ENCODE measurements at regions not wholly inside any gene's neighbourhood (a gene's known extent, or its start where the extent isn't known, plus 50 kb on each side); places are given as distances from the start of the nearest gene placed in this dataset.

DNA sequence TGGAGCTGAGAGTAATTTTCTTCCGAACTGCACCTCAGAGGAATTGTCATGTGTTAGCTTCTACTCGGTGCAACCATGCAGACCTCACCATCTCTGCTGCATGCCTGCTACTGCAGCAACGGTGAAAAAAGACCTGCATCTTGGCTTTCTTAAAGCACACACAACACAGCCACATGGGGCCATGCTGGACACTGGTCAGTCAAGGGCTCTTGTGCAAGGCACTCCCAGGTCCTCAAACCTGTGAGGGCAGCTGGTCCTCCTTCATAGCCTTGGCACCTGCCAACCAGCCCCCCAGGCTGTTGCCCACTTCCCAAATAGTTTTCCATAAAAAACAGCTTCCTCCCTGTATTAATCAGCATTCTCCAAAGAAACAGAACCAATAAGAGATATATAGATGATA is 113.5 kb upstream of the TEX51 start:
- Histone ChIP-seq H3K4me3 (replicated peaks in 1 of 4; ENCODE audit: control extremely low read depth in 1 of 4, insufficient read depth in 1 of 4, low read depth in 3 of 4, low read length in 4 of 4) (no peak overlapping the region), H3K4me2 (ENCODE audit: extremely low read depth, insufficient read depth, low read length) (no peak overlapping the region)
- TF ChIP-seq EZH2 (IDR thresholded peaks at IDR 0.05; ENCODE audit: low read length, missing control alignments) (no peak), CTCF (conservative IDR thresholded peaks at IDR 0.05 in 1 of 2, IDR thresholded peaks at IDR 0.05 in 1 of 2; ENCODE audit: low read depth in 1 of 2, low read length in 2 of 2) (no peak)

DNA sequence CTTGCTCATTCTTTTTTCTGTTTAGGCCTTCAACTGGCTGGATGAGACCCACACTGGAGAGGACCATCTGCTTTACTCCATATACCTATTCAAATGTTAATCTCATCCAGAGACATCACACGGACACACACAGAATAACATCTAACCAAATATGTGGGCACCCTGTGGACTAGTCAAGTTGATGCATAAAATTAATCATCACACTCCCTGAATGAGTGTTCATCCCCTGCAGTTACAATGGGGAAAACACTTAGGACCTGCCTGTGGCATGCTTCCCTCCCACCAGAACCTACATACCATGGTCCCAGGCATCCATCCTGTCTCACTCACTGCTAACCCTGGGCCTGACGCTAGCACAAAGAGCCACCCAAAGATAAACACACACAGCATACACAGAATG is 112.8 kb upstream of the TEX51 start:
- no peak for DNase-seq (ENCODE audit: low read depth in 2 of 2)
- Histone ChIP-seq H3K9me3 (ENCODE audit: control insufficient read depth, insufficient read depth, low read depth, low read length) (no peaks in the 10 kb centered on the region), H3K79me2 (ENCODE audit: control insufficient read depth, insufficient read depth, low read length) (no peaks in the 10 kb centered on the region), H3K27me3 (ENCODE audit: control insufficient read depth, insufficient read depth, low read length) (no peaks in the 10 kb centered on the region), H3K9ac (ENCODE audit: insufficient read depth, low read length) (no peak overlapping the region), H3K27ac (ENCODE audit: insufficient read depth, low read length) (no peak overlapping the region), H3K4me1 (ENCODE audit: control insufficient read depth, extremely low read depth, insufficient read depth, low read length) (no peaks in the 10 kb centered on the region), H3K4me2 (ENCODE audit: extremely low read depth, insufficient read depth, low read length) (no peak overlapping the region), H2AFZ (ENCODE audit: low read length) (no peak overlapping the region), H3K4me3 (replicated peaks in 1 of 4; ENCODE audit: control extremely low read depth in 1 of 4, insufficient read depth in 1 of 4, low read depth in 3 of 4, low read length in 4 of 4) (no peak overlapping the region), H3K36me3 (ENCODE audit: control insufficient read depth, insufficient read depth, low read length) (no peaks in the 10 kb centered on the region), H4K20me1 (ENCODE audit: control insufficient read depth, extremely low read depth, insufficient read depth, low read length) (no peaks in the 10 kb centered on the region)
- TF ChIP-seq EZH2 (IDR thresholded peaks at IDR 0.05; ENCODE audit: low read length, missing control alignments) (no peak), CTCF (conservative IDR thresholded peaks at IDR 0.05 in 1 of 2, IDR thresholded peaks at IDR 0.05 in 1 of 2; ENCODE audit: low read depth in 1 of 2, low read length in 2 of 2) (no peak)

More for the DNA sequence above, 113.5 kb upstream of the TEX51 start:
- DNase-seq (ENCODE audit: low read depth in 2 of 2), result no peak
- Histone ChIP-seq H2AFZ (ENCODE audit: low read length) (no peak overlapping the region), H3K27ac (ENCODE audit: insufficient read depth, low read length) (no peak overlapping the region), H3K4me1 (ENCODE audit: control insufficient read depth, extremely low read depth, insufficient read depth, low read length) (no peaks in the 10 kb centered on the region), H3K9me3 (ENCODE audit: control insufficient read depth, insufficient read depth, low read depth, low read length) (no peaks in the 10 kb centered on the region), H3K79me2 (ENCODE audit: control insufficient read depth, insufficient read depth, low read length) (no peaks in the 10 kb centered on the region), H4K20me1 (ENCODE audit: control insufficient read depth, extremely low read depth, insufficient read depth, low read length) (no peaks in the 10 kb centered on the region), H3K36me3 (ENCODE audit: control insufficient read depth, insufficient read depth, low read length) (no peaks in the 10 kb centered on the region), H3K27me3 (ENCODE audit: control insufficient read depth, insufficient read depth, low read length) (no peaks in the 10 kb centered on the region), H3K9ac (ENCODE audit: insufficient read depth, low read length) (no peak overlapping the region)

DNA sequence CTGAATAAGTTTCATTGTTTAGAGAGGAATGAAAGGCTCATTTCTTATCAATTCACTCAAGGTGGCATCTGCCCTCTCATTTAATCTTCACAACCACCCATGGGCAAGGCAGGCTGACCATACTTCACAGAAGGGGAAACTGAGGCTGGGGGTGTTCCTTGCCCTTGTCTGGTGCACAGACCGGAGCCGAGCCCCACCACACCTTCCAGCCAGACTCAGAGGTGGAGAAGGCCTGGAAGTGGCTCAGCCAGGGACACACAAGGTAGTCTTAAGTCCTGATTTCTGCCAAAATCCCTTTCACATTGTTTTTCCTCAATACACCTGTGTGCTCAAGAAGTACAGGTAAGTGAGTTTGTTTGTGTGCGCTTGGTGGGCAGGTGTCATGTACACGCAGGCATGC is 111.9 kb upstream of the TEX51 start:
- no peak overlapping the region for H3K27ac ChIP-seq (ENCODE audit: insufficient read depth, low read length)
- no peaks in the 10 kb centered on the region for H3K27me3 ChIP-seq (ENCODE audit: control insufficient read depth, insufficient read depth, low read length)
- no peak for DNase-seq (ENCODE audit: low read depth in 2 of 2)
- H3K4me2 ChIP-seq (ENCODE audit: extremely low read depth, insufficient read depth, low read length), result no peak overlapping the region
- no peaks in the 10 kb centered on the region for H4K20me1 ChIP-seq (ENCODE audit: control insufficient read depth, extremely low read depth, insufficient read depth, low read length)
- H3K4me3 ChIP-seq (replicated peaks in 1 of 4; ENCODE audit: control extremely low read depth in 1 of 4, insufficient read depth in 1 of 4, low read depth in 3 of 4, low read length in 4 of 4), result no peak overlapping the region
- no peaks in the 10 kb centered on the region for H3K79me2 ChIP-seq (ENCODE audit: control insufficient read depth, insufficient read depth, low read length)
- no peaks in the 10 kb centered on the region for H3K9me3 ChIP-seq (ENCODE audit: control insufficient read depth, insufficient read depth, low read depth, low read length)
- TF ChIP-seq EZH2 (IDR thresholded peaks at IDR 0.05; ENCODE audit: low read length, missing control alignments) (no peak), CTCF (conservative IDR thresholded peaks at IDR 0.05 in 1 of 2, IDR thresholded peaks at IDR 0.05 in 1 of 2; ENCODE audit: low read depth in 1 of 2, low read length in 2 of 2) (no peak)
- H2AFZ ChIP-seq (ENCODE audit: low read length), result no peak overlapping the region
- no peaks in the 10 kb centered on the region for H3K36me3 ChIP-seq (ENCODE audit: control insufficient read depth, insufficient read depth, low read length)
- no peak overlapping the region for H3K9ac ChIP-seq (ENCODE audit: insufficient read depth, low read length)
- no peaks in the 10 kb centered on the region for H3K4me1 ChIP-seq (ENCODE audit: control insufficient read depth, extremely low read depth, insufficient read depth, low read length)
